SK-N-SH (cell line): ENCODE measurements at regions not wholly inside any gene's neighbourhood (a gene's known extent, or its start where the extent isn't known, plus 50 kb on each side); places are given as distances from the start of the nearest gene placed in this dataset.

Experiments
- CTCF ChIA-PET: fragments of 300-600, 350-600 bp; formaldehyde crosslinking; extraction: SDS; loops from one replicate; lab custom pipeline; 2021; lab: Yijun Ruan, JAX
- POLR2A ChIA-PET: fragments of 350-600 bp; sonication (Branson Sonifier 250); formaldehyde crosslinking; extraction: SDS; loops from one replicate; lab custom pipeline; 2020; ENCODE audit warnings: antibody characterized with exemption, inconsistent platforms; lab: Yijun Ruan, JAX
- DNase-seq: peaks from one replicate; pipeline ENCODE4 v3.0.0; 2012
- H2AFZ ChIP-seq: fragments of 200-600 bp; sonication (generic); 2 replicates; pipeline ENCODE4 v1.8.1; 2016; ENCODE audit warnings: antibody characterized with exemption, mild to moderate bottlenecking, low read depth
- H3F3A ChIP-seq: fragments of 200-600 bp; sonication (generic); replicated peaks from 2 replicates; pipeline ENCODE3; 2016; ENCODE audit warnings: antibody characterized with exemption, mild to moderate bottlenecking; ENCODE audit not compliant: insufficient read depth
- H3K27ac ChIP-seq, 2 experiments: fragments of 200-500 bp in 1 of 2; fragments of 200-600 bp in 1 of 2; sonication (Bioruptor generic) in 1 of 2; sonication (generic), shearing (Covaris generic) in 1 of 2; 2 replicates each; pipeline versions ENCODE4 v1.5.1 to v1.6.1; 2014 to 2016; ENCODE audit warnings: low read depth in 2 of 2, inconsistent platforms in 1 of 2, low read length in 1 of 2, mild to moderate bottlenecking in 1 of 2, mixed read lengths in 1 of 2
- H3K27me3 ChIP-seq: fragments of 200-600 bp; sonication (generic), shearing (Covaris generic); 2 replicates; pipeline ENCODE4 v1.6.1; 2016; ENCODE audit warnings: mixed run types; ENCODE audit not compliant: insufficient read depth
- H3K36me3 ChIP-seq, 2 experiments: fragments of 200-500 bp in 1 of 2; fragments of 200-600 bp in 1 of 2; sonication (Bioruptor generic) in 1 of 2; sonication (generic) in 1 of 2; replicated peaks in 1 of 2; 2 replicates each; pipeline versions ENCODE3 to v1.5.1; 2014 to 2016; ENCODE audit warnings: low read length in 1 of 2, mild to moderate bottlenecking in 1 of 2; ENCODE audit not compliant: insufficient read depth in 2 of 2, control insufficient read depth in 1 of 2
- H3K4me1 ChIP-seq, 2 experiments: fragments of 200-500 bp in 1 of 2; fragments of 200-600 bp in 1 of 2; sonication (Bioruptor generic) in 1 of 2; sonication (generic), shearing (Covaris generic) in 1 of 2; 2 replicates each; pipeline versions ENCODE4 v1.5.1 to v1.6.1; 2014 to 2016; ENCODE audit warnings: low read depth in 1 of 2, low read length in 1 of 2, mixed run types in 1 of 2; ENCODE audit not compliant: insufficient read depth in 2 of 2, control insufficient read depth in 1 of 2
- H3K4me2 ChIP-seq: fragments of 200-600 bp; sonication (generic), shearing (Covaris generic); 2 replicates; pipeline ENCODE4 v1.6.1; 2017; ENCODE audit warnings: mixed run types
- H3K4me3 ChIP-seq, 2 experiments: fragments of 200-500 bp in 1 of 2; fragments of 200-600 bp in 1 of 2; sonication (Bioruptor generic) in 1 of 2; sonication (generic), shearing (Covaris generic) in 1 of 2; 2 replicates each; pipeline versions ENCODE4 v1.5.1 to v1.8.1; 2014 to 2016; ENCODE audit warnings: low read depth in 2 of 2, inconsistent platforms in 1 of 2, low read length in 1 of 2, mild to moderate bottlenecking in 1 of 2, mixed read lengths in 1 of 2, moderate library complexity in 1 of 2
- H3K79me2 ChIP-seq: fragments of 200-600 bp; sonication (generic); 2 replicates; pipeline ENCODE4 v1.8.1; 2017; ENCODE audit warnings: mild to moderate bottlenecking; ENCODE audit not compliant: insufficient read depth
- H3K9ac ChIP-seq: fragments of 200-600 bp; sonication (generic); 2 replicates; pipeline ENCODE4 v1.6.1; 2017; ENCODE audit warnings: mixed run types
- H3K9me2 ChIP-seq: fragments of 200-600 bp; sonication (generic); 2 replicates; pipeline ENCODE4 v1.6.1; 2017; ENCODE audit warnings: mixed run types
- H3K9me3 ChIP-seq: fragments of 200-600 bp; sonication (generic); 2 replicates; pipeline ENCODE4 v1.6.1; 2017; ENCODE audit warnings: mixed run types, mild to moderate bottlenecking, moderate library complexity
- H4K20me1 ChIP-seq: fragments of 200-600 bp; sonication (generic); 2 replicates; pipeline ENCODE4 v1.6.1; 2017; ENCODE audit warnings: mild to moderate bottlenecking, mixed run types; ENCODE audit not compliant: insufficient read depth
- ELF1 ChIP-seq: IDR thresholded peaks from 2 replicates; pipeline ENCODE4 v1.4.0; 2012
- EZH2phosphoT487 ChIP-seq: fragments of 200-600 bp; sonication (generic); IDR thresholded peaks from 2 replicates; pipeline ENCODE4 v1.6.1; 2017; ENCODE audit warnings: low read depth, mixed run types, mild to moderate bottlenecking, antibody characterized with exemption, moderate library complexity, borderline replicate concordance
- FOXJ3 ChIP-seq: sonication (generic); formaldehyde crosslinking; IDR thresholded peaks from 2 replicates; pipeline ENCODE4 v1.5.1; 2020; ENCODE audit warnings: mild to moderate bottlenecking, missing genetic modification reagents
- FOXM1 ChIP-seq: IDR thresholded peaks from 2 replicates; pipeline ENCODE4 v1.4.0; 2012; ENCODE audit warnings: low read depth, mild to moderate bottlenecking
- GABPA ChIP-seq: IDR thresholded peaks from 2 replicates; pipeline ENCODE4 v1.4.0; 2012; ENCODE audit warnings: low read depth, mild to moderate bottlenecking
- GATA2 ChIP-seq: sonication (generic); formaldehyde crosslinking; IDR thresholded peaks from 2 replicates; pipeline ENCODE4 v1.5.0; 2020; ENCODE audit warnings: mild to moderate bottlenecking, missing genetic modification reagents
- JUND ChIP-seq: IDR thresholded peaks from 2 replicates; pipeline ENCODE4 v1.4.0; 2012
- MEF2A ChIP-seq: IDR thresholded peaks from 2 replicates; pipeline ENCODE4 v1.4.0; 2012; ENCODE audit warnings: low read depth, borderline replicate concordance
- NFIC ChIP-seq: IDR thresholded peaks from 2 replicates; pipeline ENCODE4 v1.4.0; 2012; ENCODE audit warnings: borderline replicate concordance
- NRF1 ChIP-seq: IDR thresholded peaks from 2 replicates; pipeline ENCODE4 v1.6.1; 2012; ENCODE audit warnings: low read depth, mild to moderate bottlenecking, low read length
- RCOR1 ChIP-seq: fragments of 150-350 bp; IDR thresholded peaks from 2 replicates; pipeline ENCODE4 v1.6.1; 2017; ENCODE audit warnings: antibody characterized with exemption, low read length
- SIN3A ChIP-seq: IDR thresholded peaks from 2 replicates; pipeline ENCODE4 v1.6.1; 2012; ENCODE audit warnings: low read depth, mild to moderate bottlenecking, low read length, moderate library complexity, borderline replicate concordance
- SMC3 ChIP-seq: IDR thresholded peaks from 2 replicates; pipeline ENCODE4 v1.6.1; 2012; ENCODE audit warnings: low read depth, low read length, improper control_type of control experiment
- TAF1 ChIP-seq: IDR thresholded peaks from 2 replicates; pipeline ENCODE4 v1.6.1; 2012; ENCODE audit warnings: low read depth, mild to moderate bottlenecking, low read length, moderate library complexity, borderline replicate concordance
- YY1 ChIP-seq: IDR thresholded peaks from 2 replicates; pipeline ENCODE4 v1.4.0; 2012; ENCODE audit warnings: low read depth, mild to moderate bottlenecking
- TF ChIP-seq, protein P1 (sequence below): IDR thresholded peaks from 2 replicates; pipeline ENCODE4 v1.4.0; 2012; ENCODE audit warnings: low read depth, borderline replicate concordance
- TF ChIP-seq, protein P2 (sequence below): IDR thresholded peaks from 2 replicates; pipeline ENCODE4; 2012
- TF ChIP-seq, protein P3 (sequence below): IDR thresholded peaks from 2 replicates; pipeline ENCODE4 v1.4.0; 2012; ENCODE audit warnings: low read depth, borderline replicate concordance
- TF ChIP-seq, protein P4 (sequence below): IDR thresholded peaks from 2 replicates; pipeline ENCODE4 v1.4.0; 2012; ENCODE audit warnings: low read depth
- TF ChIP-seq, protein P5 (sequence below): fragments of 200-600 bp; sonication (generic); IDR thresholded peaks from 2 replicates; pipeline ENCODE4 v1.6.1; 2017; ENCODE audit warnings: antibody characterized with exemption, mild to moderate bottlenecking, moderate library complexity
- TF ChIP-seq, protein P6 (sequence below): fragments of 150-350 bp; IDR thresholded peaks from 2 replicates; pipeline ENCODE4 v1.6.1; 2016; ENCODE audit warnings: mild to moderate bottlenecking, low read depth, low read length

DNA sequence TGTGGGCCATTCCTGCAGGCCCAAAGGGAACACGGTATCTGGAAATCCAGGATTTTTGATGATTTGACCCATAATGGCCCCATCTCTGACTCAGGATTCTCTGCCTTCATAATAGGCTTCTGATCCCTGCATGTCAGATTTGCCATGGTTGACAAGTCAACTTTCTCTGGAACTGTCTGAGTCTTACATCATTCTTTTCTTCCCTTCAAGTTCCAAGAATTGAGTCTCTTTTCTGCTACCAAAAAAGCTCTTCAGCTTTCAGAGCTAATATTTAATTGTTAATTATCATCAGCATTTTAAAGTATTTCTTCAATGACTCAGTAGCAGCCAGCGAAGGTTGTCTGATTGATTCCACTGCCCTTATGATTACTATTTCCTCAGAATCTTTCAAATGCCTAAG lies 244.4 kb upstream of the COL8A1 start (continued):
- TF ChIP-seq, protein P1, sequence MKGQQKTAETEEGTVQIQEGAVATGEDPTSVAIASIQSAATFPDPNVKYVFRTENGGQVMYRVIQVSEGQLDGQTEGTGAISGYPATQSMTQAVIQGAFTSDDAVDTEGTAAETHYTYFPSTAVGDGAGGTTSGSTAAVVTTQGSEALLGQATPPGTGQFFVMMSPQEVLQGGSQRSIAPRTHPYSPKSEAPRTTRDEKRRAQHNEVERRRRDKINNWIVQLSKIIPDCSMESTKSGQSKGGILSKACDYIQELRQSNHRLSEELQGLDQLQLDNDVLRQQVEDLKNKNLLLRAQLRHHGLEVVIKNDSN: no peak
- TF ChIP-seq, protein P2, sequence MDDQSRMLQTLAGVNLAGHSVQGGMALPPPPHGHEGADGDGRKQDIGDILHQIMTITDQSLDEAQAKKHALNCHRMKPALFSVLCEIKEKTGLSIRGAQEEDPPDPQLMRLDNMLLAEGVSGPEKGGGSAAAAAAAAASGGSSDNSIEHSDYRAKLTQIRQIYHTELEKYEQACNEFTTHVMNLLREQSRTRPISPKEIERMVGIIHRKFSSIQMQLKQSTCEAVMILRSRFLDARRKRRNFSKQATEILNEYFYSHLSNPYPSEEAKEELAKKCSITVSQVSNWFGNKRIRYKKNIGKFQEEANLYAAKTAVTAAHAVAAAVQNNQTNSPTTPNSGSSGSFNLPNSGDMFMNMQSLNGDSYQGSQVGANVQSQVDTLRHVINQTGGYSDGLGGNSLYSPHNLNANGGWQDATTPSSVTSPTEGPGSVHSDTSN: no peak
- TF ChIP-seq ELF1: no peak
- TF ChIP-seq EZH2phosphoT487: no peak
- TF ChIP-seq, all 33 proteins: peak for 0

DNA sequence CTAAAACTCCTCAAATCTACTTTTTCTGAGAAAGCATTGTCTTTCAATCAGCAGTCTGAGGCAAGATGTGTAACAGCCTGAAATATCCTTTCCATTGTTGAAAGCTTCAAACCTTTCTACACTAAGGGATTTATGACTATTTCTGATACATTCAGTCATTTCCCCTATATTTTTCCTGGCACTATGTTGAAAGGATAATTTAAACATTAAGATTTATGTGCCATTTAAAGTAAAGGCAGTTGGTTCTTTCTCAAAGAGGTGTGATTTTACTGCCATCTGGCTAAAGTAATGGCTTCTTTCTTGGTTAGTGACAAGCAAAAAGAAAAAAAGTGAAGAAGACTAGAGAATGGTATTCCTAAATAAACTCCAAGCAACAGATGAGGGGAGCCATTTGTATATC lies 249.6 kb upstream of the COL8A1 start:
- H3K9ac ChIP-seq: no peak overlapping the region
- H4K20me1 ChIP-seq: no peaks in the 10 kb centered on the region
- no peak overlapping the region for H3K4me2 ChIP-seq
- H3K9me2 ChIP-seq: no peaks in the 10 kb centered on the region
- no peak for DNase-seq
- peaks cover 8% of the 10 kb centered on the region for H3F3A ChIP-seq
- no peaks in the 10 kb centered on the region for H3K27me3 ChIP-seq
- H3K9me3 ChIP-seq: no peaks in the 10 kb centered on the region
- H3K4me3 ChIP-seq: no peak overlapping the region
- ChIA-PET CTCF (interaction anchor here (1.4 kb wide), 1 partner anchor 21 kb away, joined by 4 read pairs; no protein-coding TSS in a partner anchor), POLR2A (no interaction called here)
- H2AFZ ChIP-seq: no peak overlapping the region
- H3K79me2 ChIP-seq: no peaks in the 10 kb centered on the region
- no peak overlapping the region for H3K27ac ChIP-seq
- TF ChIP-seq, protein P3, sequence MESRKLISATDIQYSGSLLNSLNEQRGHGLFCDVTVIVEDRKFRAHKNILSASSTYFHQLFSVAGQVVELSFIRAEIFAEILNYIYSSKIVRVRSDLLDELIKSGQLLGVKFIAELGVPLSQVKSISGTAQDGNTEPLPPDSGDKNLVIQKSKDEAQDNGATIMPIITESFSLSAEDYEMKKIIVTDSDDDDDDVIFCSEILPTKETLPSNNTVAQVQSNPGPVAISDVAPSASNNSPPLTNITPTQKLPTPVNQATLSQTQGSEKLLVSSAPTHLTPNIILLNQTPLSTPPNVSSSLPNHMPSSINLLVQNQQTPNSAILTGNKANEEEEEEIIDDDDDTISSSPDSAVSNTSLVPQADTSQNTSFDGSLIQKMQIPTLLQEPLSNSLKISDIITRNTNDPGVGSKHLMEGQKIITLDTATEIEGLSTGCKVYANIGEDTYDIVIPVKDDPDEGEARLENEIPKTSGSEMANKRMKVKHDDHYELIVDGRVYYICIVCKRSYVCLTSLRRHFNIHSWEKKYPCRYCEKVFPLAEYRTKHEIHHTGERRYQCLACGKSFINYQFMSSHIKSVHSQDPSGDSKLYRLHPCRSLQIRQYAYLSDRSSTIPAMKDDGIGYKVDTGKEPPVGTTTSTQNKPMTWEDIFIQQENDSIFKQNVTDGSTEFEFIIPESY: no peak
- TF ChIP-seq, protein P4, sequence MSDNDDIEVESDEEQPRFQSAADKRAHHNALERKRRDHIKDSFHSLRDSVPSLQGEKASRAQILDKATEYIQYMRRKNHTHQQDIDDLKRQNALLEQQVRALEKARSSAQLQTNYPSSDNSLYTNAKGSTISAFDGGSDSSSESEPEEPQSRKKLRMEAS: no peak
- TF ChIP-seq SIN3A: no peak
- no peak for TF ChIP-seq FOXJ3 (CRISPR knock-in tag)
- TF ChIP-seq, protein P2: no peak
- TF ChIP-seq FOXM1: no peak
- no peak for TF ChIP-seq MEF2A
- TF ChIP-seq EZH2phosphoT487: no peak
- TF ChIP-seq GATA2: no peak
- TF ChIP-seq NFIC: no peak
- no peak for TF ChIP-seq SMC3
- no peak for TF ChIP-seq JUND
- no peak for TF ChIP-seq TAF1
- TF ChIP-seq NRF1: no peak
- TF ChIP-seq, protein P5, sequence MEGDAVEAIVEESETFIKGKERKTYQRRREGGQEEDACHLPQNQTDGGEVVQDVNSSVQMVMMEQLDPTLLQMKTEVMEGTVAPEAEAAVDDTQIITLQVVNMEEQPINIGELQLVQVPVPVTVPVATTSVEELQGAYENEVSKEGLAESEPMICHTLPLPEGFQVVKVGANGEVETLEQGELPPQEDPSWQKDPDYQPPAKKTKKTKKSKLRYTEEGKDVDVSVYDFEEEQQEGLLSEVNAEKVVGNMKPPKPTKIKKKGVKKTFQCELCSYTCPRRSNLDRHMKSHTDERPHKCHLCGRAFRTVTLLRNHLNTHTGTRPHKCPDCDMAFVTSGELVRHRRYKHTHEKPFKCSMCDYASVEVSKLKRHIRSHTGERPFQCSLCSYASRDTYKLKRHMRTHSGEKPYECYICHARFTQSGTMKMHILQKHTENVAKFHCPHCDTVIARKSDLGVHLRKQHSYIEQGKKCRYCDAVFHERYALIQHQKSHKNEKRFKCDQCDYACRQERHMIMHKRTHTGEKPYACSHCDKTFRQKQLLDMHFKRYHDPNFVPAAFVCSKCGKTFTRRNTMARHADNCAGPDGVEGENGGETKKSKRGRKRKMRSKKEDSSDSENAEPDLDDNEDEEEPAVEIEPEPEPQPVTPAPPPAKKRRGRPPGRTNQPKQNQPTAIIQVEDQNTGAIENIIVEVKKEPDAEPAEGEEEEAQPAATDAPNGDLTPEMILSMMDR: no peak
- TF ChIP-seq, protein P6, sequence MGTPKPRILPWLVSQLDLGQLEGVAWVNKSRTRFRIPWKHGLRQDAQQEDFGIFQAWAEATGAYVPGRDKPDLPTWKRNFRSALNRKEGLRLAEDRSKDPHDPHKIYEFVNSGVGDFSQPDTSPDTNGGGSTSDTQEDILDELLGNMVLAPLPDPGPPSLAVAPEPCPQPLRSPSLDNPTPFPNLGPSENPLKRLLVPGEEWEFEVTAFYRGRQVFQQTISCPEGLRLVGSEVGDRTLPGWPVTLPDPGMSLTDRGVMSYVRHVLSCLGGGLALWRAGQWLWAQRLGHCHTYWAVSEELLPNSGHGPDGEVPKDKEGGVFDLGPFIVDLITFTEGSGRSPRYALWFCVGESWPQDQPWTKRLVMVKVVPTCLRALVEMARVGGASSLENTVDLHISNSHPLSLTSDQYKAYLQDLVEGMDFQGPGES: no peak
- TF ChIP-seq RCOR1: no peak
- no peak for TF ChIP-seq YY1
- no peak for TF ChIP-seq GABPA
- no peaks in the 10 kb centered on the region for H3K4me1 ChIP-seq
- H3K36me3 ChIP-seq: no peaks in the 10 kb centered on the region
